HepG2 (cell line): ENCODE measurements at regions not wholly inside any gene's neighbourhood (a gene's known extent, or its start where the extent isn't known, plus 50 kb on each side); places are given as distances from the start of the nearest gene placed in this dataset.

ENCODE experiments used
- AFF4 ChIP-seq: sonication (generic); formaldehyde crosslinking; IDR thresholded peaks from 2 replicates; pipeline ENCODE4 v1.4.0; 2020; ENCODE audit warnings: missing genetic modification reagents
- CBX1 ChIP-seq: IDR thresholded peaks from one replicate; pipeline ENCODE4 v1.6.1; 2016; ENCODE audit warnings: antibody characterized with exemption, low read depth
- ESRRA ChIP-seq: sonication (generic); formaldehyde crosslinking; IDR thresholded peaks from 2 replicates; pipeline ENCODE4 v1.5.1; 2020; ENCODE audit warnings: mild to moderate bottlenecking, low read depth, missing genetic modification reagents
- RELA ChIP-seq: sonication (generic); formaldehyde crosslinking; IDR thresholded peaks from 2 replicates; pipeline ENCODE4 v1.4.0; 2020; ENCODE audit warnings: missing genetic modification reagents
- SMC3 ChIP-seq: IDR thresholded peaks from 2 replicates; pipeline ENCODE4 v1.6.1; 2011; ENCODE audit warnings: low read length, improper control_type of control experiment
- ZC3H13 ChIP-seq: sonication (generic); formaldehyde crosslinking; IDR thresholded peaks from 2 replicates; pipeline ENCODE4 v1.8.1; 2023; ENCODE audit warnings: mild to moderate bottlenecking, missing genetic modification reagents, moderate library complexity
- ZFYVE20 ChIP-seq: sonication (generic); formaldehyde crosslinking; IDR thresholded peaks from 2 replicates; pipeline ENCODE4 v1.8.0; 2023; ENCODE audit warnings: low read depth, mild to moderate bottlenecking, moderate library complexity, missing genetic modification reagents, borderline replicate concordance
- ZMYM3 ChIP-seq: sonication (generic); formaldehyde crosslinking; IDR thresholded peaks from 2 replicates; pipeline ENCODE4 v1.5.1; 2020; ENCODE audit warnings: mild to moderate bottlenecking, missing genetic modification reagents
- ZNF7 ChIP-seq: IDR thresholded peaks from 2 replicates; pipeline ENCODE4 v1.6.1; 2016; ENCODE audit warnings: missing biosample characterization, missing genetic modification reagents
- ZNF878 ChIP-seq: sonication (generic); formaldehyde crosslinking; IDR thresholded peaks from 2 replicates; pipeline ENCODE4 v1.8.1; 2023; ENCODE audit warnings: mild to moderate bottlenecking, missing genetic modification reagents, moderate library complexity
- TF ChIP-seq, protein P1 (sequence below): sonication (generic); formaldehyde crosslinking; IDR thresholded peaks from 2 replicates; pipeline ENCODE4 v1.4.0; 2020; ENCODE audit warnings: missing genetic modification reagents
- TF ChIP-seq, protein P2 (sequence below): sonication (generic); formaldehyde crosslinking; conservative IDR thresholded peaks from 2 replicates; pipeline ENCODE4 v1.4.0; 2020; ENCODE audit warnings: missing genetic modification reagents

DNA sequence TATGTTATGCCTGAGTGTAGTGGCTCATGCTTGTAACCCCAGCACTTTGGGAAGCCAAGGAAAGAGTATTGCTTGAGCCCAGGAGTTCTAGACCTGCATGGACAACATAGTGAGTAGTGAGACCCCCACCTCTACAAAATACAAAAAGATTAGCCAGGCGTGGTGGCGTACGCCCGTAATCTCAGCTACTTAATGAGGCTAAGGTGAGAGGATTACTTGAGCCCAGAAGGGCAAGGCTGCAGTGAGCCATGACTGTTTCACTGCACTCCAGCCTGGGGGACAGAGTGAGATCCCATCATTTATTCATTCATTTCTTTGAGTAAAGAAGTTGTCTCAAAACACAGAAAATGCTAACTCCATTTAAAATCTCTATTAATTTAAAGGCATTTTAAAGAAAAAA is 1061.6 kb downstream of the JRKL start (continued):
- TF ChIP-seq, protein P1, sequence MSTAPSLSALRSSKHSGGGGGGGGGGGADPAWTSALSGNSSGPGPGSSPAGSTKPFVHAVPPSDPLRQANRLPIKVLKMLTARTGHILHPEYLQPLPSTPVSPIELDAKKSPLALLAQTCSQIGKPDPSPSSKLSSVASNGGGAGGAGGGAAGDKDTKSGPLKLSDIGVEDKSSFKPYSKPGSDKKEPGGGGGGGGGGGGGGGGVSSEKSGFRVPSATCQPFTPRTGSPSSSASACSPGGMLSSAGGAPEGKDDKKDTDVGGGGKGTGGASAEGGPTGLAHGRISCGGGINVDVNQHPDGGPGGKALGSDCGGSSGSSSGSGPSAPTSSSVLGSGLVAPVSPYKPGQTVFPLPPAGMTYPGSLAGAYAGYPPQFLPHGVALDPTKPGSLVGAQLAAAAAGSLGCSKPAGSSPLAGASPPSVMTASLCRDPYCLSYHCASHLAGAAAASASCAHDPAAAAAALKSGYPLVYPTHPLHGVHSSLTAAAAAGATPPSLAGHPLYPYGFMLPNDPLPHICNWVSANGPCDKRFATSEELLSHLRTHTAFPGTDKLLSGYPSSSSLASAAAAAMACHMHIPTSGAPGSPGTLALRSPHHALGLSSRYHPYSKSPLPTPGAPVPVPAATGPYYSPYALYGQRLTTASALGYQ = no peak
- TF ChIP-seq AFF4 (CRISPR knock-in tag) = no peak
- no peak for TF ChIP-seq CBX1
- no peak for TF ChIP-seq ZC3H13 (CRISPR knock-in tag)
- no peak for TF ChIP-seq ZNF878 (CRISPR knock-in tag)
- no peak for TF ChIP-seq ZMYM3 (CRISPR knock-in tag)
- TF ChIP-seq SMC3 = no peak
- TF ChIP-seq ESRRA (CRISPR knock-in tag) = no peak
- TF ChIP-seq RELA (CRISPR knock-in tag) = no peak
- TF ChIP-seq, protein P2, sequence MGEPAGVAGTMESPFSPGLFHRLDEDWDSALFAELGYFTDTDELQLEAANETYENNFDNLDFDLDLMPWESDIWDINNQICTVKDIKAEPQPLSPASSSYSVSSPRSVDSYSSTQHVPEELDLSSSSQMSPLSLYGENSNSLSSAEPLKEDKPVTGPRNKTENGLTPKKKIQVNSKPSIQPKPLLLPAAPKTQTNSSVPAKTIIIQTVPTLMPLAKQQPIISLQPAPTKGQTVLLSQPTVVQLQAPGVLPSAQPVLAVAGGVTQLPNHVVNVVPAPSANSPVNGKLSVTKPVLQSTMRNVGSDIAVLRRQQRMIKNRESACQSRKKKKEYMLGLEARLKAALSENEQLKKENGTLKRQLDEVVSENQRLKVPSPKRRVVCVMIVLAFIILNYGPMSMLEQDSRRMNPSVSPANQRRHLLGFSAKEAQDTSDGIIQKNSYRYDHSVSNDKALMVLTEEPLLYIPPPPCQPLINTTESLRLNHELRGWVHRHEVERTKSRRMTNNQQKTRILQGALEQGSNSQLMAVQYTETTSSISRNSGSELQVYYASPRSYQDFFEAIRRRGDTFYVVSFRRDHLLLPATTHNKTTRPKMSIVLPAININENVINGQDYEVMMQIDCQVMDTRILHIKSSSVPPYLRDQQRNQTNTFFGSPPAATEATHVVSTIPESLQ = no peak
- no peak for TF ChIP-seq ZFYVE20 (CRISPR knock-in tag)
- TF ChIP-seq ZNF7 (CRISPR knock-in tag) = no peak
